Left colon (tissue), 2 donors: ENCODE measurements at regions not wholly inside any gene's neighbourhood (a gene's known extent, or its start where the extent isn't known, plus 50 kb on each side); places are given as distances from the start of the nearest gene placed in this dataset.
A peak's percentile ranks its signal among the peaks of the same experiment; 100 is the strongest.

Source experiments
- ATAC-seq: fragments of 200-7000 bp; cut with Tn5 transposase; one replicate; pipeline ENCODE4 v1.9.1; 2020; ENCODE audit warnings: mild to moderate bottlenecking, moderate library complexity
- DNase-seq, 2 donors: peaks; one replicate each; pipeline ENCODE4 v3.0.0-alpha.2; 2020
- intact Hi-C, 2 donors: fragments of 100-400 bp; cut with DNase I in 1 of 2; cut with micrococcal nuclease in 1 of 2; formaldehyde crosslinking; loops; one replicate each; pipeline versions ENCODE4 v1.11.2 to v1.14.0; 2022; cut with DNase I, micrococcal nuclease
- donor health status: DM: no; HTN: no; CAD: no.
- donor health status: DM: yes; HTN: yes; CAD: no.

- intact Hi-C loops: no loop called here
These were observed 428.6 kb downstream of the AACS start for GRCh38 chr12:125493704-125494308.

GRCh38 chr12:125503128-125503527, 437.9 kb downstream of the AACS start:
- ATAC-seq: no peak

More at GRCh38 chr12:125493704-125494308, 428.6 kb downstream of the AACS start:
- ATAC-seq (no peak), DNase-seq (no peak)

GRCh38 chr12:125509195-125509594, 444.0 kb downstream of the AACS start:
- intact Hi-C loops: no loop called here
- ATAC-seq (no peak), DNase-seq (no peak)

More at GRCh38 chr12:125503128-125503527, 437.9 kb downstream of the AACS start:
- intact Hi-C loops: no loop called here
- DNase-seq: no peak

- ATAC-seq (no peak), DNase-seq (no peak)
- intact Hi-C loops: no loop called here
These were observed 447.5 kb downstream of the AACS start for GRCh38 chr12:125512541-125513298.

GRCh38 chr12:125515887-125516286, 450.7 kb downstream of the AACS start:
- no peak for ATAC-seq
- intact Hi-C loops: no loop called here
- DNase-seq: no peak

GRCh38 chr12:125518074-125518473, 452.8 kb downstream of the AACS start:
- intact Hi-C loops: no loop called here
- DNase-seq (no peak), ATAC-seq (no peak)

GRCh38 chr12:125519026-125519651, 453.9 kb downstream of the AACS start:
- intact Hi-C loops: no loop called here
- peak; percentile 56 for ATAC-seq
- DNase-seq: peak; percentile 17 to 29

GRCh38 chr12:125525879-125526278, 460.6 kb downstream of the AACS start:
- no peak for ATAC-seq
- no peak for DNase-seq
- intact Hi-C loops: no loop called here

GRCh38 chr12:125528281-125528680, 463.0 kb downstream of the AACS start:
- intact Hi-C loops: no loop called here
- ATAC-seq: no peak
- DNase-seq: no peak

GRCh38 chr12:125530201-125530600, 465.0 kb downstream of the AACS start:
- intact Hi-C loops: loop anchor here in 1 of 2 donors (5.0 to 10.0 kb wide), 2 partner anchors 1215 to 1342 kb away; no protein-coding TSS in a partner anchor

GRCh38 chr12:125530876-125531275, 465.6 kb downstream of the AACS start:
- intact Hi-C loops: loop anchor here in 1 of 2 donors (5.0 to 10.0 kb wide), 2 partner anchors 1214 to 1341 kb away; no protein-coding TSS in a partner anchor
- no peak for DNase-seq
- no peak for ATAC-seq

More at GRCh38 chr12:125530201-125530600, 465.0 kb downstream of the AACS start:
- no peak for ATAC-seq
- DNase-seq: no peak

GRCh38 chr12:125531574-125531973, 466.3 kb downstream of the AACS start:
- intact Hi-C loops: loop anchor here in 1 of 2 donors (5.0 to 10.0 kb wide), 2 partner anchors 1213 to 1341 kb away; no protein-coding TSS in a partner anchor
- ATAC-seq (no peak), DNase-seq (no peak)

- intact Hi-C loops: loop anchor here in 1 of 2 donors (5.0 to 10.0 kb wide), 2 partner anchors 1211 to 1339 kb away; no protein-coding TSS in a partner anchor
- DNase-seq (peak in 1 of 2 donors; percentile 43), ATAC-seq (peak; percentile 83)
These were observed 468.3 kb downstream of the AACS start for GRCh38 chr12:125533434-125534029.

GRCh38 chr12:125538401-125539199, 473.4 kb downstream of the AACS start:
- intact Hi-C loops: loop anchor here in 1 of 2 donors (10.0 kb wide), 1 partner anchor 1206 kb away; no protein-coding TSS in a partner anchor
- no peak for DNase-seq
- no peak for ATAC-seq

GRCh38 chr12:125540580-125541204, 475.5 kb downstream of the AACS start:
- DNase-seq (no peak), ATAC-seq (no peak)
- intact Hi-C loops: no loop called here

GRCh38 chr12:125544960-125545359, 479.7 kb downstream of the AACS start:
- ATAC-seq (no peak), DNase-seq (no peak)
- intact Hi-C loops: no loop called here

- intact Hi-C loops: no loop called here
- DNase-seq: no peak
- ATAC-seq: no peak
These were observed 483.9 kb downstream of the AACS start for GRCh38 chr12:125549171-125549570.

- no peak for DNase-seq
- no peak for ATAC-seq
- intact Hi-C loops: no loop called here
These were observed 484.6 kb downstream of the AACS start for GRCh38 chr12:125549836-125550235.
